HL-60 (cell line): ENCODE measurements at regions not wholly inside any gene's neighbourhood (a gene's known extent, or its start where the extent isn't known, plus 50 kb on each side); places are given as distances from the start of the nearest gene placed in this dataset.

ENCODE experiments used
- CTCF ChIP-seq: IDR thresholded peaks from one replicate; pipeline ENCODE4 v1.5.1; 2011; ENCODE audit warnings: low read length, control low read depth, inconsistent platforms; ENCODE audit not compliant: insufficient read depth
- GABPA ChIP-seq: IDR thresholded peaks from 2 replicates; pipeline ENCODE4 v1.6.1; 2012; ENCODE audit warnings: low read depth
- POLR2AphosphoS5 ChIP-seq: IDR thresholded peaks from 2 replicates; pipeline ENCODE4 v1.6.1; 2012; ENCODE audit warnings: low read depth
- REST ChIP-seq: IDR thresholded peaks from 2 replicates; pipeline ENCODE4 v1.6.1; 2012; ENCODE audit warnings: low read depth; ENCODE audit not compliant: insufficient replicate concordance

- TF ChIP-seq CTCF (no peak), POLR2AphosphoS5 (no peak), REST (no peak), GABPA (no peak)
Observed at GRCh38 chr1:181219938-181220337, 131.4 kb downstream of the IER5 start.
